GM19035 (cell line): ENCODE measurements at regions not wholly inside any gene's neighbourhood (a gene's known extent, or its start where the extent isn't known, plus 50 kb on each side); places are given as distances from the start of the nearest gene placed in this dataset.
"Not testable (repeated sequence)": the region's sequence is repeated elsewhere in the genome, so short reads cannot be mapped to it uniquely, and the experiment has no call there.

Experiments
- ATAC-seq: cut with Tn5 transposase; IDR thresholded peaks from one replicate; pipeline ENCODE4 v1.9.1; 2021; ENCODE audit not compliant: unreplicated experiment

- no peak for ATAC-seq
These were observed 2223.9 kb upstream of the ACO1 start for GRCh38 chr9:30160570-30160969.

DNA sequence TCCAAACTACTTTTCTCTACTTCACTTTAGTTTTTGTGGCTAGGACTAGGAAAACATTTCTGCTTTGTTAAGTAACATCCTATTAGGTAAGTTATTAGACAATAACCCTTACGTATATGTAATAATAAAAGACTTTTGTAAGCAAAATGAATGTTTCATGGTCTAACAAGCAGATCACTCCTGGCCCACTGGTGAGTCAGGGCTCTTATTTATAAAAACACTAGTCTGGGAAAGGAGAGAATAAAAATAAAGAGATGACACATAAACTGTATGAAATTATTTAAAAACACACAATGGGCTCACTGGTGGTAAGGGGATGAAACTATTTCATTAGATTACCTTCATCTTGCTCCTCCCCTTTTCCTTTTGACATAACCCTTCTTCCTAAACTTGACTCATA is 2212.2 kb upstream of the ACO1 start:
- ATAC-seq = no peak

DNA sequence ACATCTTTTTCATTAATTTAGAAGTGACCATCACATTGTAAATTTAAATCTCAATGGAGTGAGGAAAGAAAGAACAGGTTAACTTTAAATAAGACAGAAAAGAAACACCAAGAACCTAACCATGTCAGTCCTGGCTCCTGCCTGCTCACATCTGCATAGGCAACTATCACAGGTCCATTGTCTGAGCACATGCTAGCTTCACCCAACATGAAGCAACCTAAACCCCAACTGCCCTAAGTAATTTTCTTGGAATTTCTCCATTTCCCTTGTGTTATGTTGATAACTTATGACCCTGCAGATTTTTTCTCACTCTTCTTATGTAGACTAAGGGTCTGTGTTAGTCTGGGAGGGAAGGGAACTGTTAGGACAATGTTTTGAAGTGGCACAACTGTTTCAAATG is 2205.8 kb upstream of the ACO1 start:
- no peak for ATAC-seq

- no peak for ATAC-seq
These were observed 2191.0 kb upstream of the ACO1 start for GRCh38 chr9:30193421-30193820.

GRCh38 chr9:30196941-30197340 is 2187.5 kb upstream of the ACO1 start:
- no peak for ATAC-seq

GRCh38 chr9:30197453-30197852 is 2187.0 kb upstream of the ACO1 start:
- ATAC-seq = no peak

DNA sequence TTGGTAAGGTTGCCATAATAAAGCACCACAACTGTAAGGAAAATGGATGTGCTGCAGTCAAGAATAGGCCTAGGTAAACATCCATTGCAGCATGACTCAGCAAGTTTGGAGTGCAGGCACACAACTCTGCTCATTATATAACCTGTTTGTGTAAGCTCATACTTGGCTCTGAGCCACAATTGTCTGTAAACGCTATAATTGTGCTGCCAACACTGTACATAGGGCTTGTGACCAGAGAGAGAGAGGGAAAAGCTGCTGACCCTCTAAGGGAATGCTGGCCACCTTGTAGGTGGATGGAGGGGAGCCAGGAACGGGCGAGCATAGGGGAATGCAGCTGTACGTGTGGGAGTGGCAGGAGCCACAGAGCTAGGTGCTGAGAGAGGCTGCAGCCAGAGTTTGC is 2186.5 kb upstream of the ACO1 start:
- no peak for ATAC-seq

- ATAC-seq = no peak
These were observed 2185.8 kb upstream of the ACO1 start for GRCh38 chr9:30198463-30199309.

GRCh38 chr9:30201024-30201423 is 2183.4 kb upstream of the ACO1 start:
- no peak for ATAC-seq

GRCh38 chr9:30235068-30235467 is 2149.4 kb upstream of the ACO1 start:
- ATAC-seq = no peak

DNA sequence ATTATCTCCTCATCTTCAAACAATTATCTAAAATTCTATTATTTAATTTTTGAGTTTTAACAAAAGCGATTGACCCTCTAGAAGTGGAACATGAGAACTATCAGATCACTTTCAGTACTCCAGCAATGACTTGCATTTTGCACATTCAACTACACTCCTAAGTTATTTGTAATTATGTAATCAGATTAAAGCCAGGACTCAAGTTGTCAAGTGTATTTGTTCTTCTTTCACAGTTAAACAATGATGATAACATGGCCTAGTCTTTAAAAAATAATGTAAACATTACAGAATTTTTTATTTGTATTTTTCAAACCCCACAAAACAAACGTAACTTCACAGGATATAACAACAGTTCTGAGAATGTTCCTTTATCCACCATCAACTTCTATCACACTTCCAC is 2148.9 kb upstream of the ACO1 start:
- no peak for ATAC-seq

DNA sequence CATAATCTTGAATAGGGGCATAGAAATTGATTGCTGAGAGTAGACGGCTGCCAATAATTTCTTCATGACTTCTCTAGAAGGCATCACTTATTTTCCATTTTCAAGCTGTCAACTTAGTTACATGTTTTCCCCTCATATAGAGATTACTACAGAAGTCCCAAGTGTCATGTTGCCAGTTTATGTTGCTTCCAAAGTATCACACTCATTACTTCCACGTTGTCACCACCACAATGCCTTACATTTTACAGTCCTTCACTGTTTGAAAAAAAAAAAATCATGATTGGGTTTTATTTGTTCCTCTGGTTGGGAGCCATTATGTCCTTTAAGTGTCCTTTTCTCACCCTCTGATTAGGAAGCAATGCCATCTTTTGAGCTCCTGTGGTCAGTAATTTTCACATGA is 2144.6 kb upstream of the ACO1 start:
- no peak for ATAC-seq

- no peak for ATAC-seq
These were observed 2141.0 kb upstream of the ACO1 start for GRCh38 chr9:30243467-30243866.

- ATAC-seq = no peak
These were observed 2139.6 kb upstream of the ACO1 start for GRCh38 chr9:30244877-30245276.

DNA sequence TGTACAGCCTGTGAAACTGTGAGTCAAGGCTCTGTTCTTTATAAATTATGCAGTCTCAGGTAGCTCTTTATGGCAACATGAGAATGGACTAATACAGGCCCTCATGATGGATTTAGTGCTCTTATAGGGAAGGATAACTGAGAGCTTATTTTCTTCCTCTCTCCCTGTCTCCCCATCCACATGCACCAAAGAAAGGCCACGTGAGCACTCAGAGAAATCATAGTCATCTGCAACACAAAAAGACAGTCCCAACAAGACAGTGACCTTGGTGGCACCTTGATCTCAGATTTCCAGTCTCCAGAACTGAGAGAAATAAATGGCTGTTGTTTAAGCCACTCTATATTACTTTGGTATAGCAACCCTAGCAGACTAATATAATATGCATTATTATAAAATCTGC is 2133.6 kb upstream of the ACO1 start:
- ATAC-seq = no peak

GRCh38 chr9:30258094-30258493 is 2126.3 kb upstream of the ACO1 start:
- ATAC-seq = no peak

- no peak for ATAC-seq
These were observed 2104.1 kb upstream of the ACO1 start for GRCh38 chr9:30280229-30280900.

DNA sequence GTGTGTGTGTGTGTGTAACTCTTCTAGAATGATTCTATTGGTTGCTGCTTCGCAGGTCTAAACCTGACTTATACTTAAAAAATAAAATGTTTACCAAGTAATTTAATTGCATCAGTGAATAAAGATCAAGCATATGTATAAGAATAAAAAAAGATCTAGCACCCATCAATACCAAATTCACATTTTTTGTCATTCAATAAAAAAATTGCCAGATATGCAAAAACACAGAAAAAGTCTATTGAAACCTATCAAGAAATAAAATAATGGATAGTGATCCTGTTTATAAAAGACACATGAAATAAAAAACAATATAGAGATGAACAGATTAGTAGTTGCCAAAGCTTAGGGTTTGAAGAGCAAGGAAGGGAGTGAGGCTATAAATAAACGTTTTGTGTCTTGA is 2095.0 kb upstream of the ACO1 start:
- ATAC-seq = no peak

GRCh38 chr9:30292026-30292425 is 2092.4 kb upstream of the ACO1 start:
- ATAC-seq = not testable (repeated sequence)

- ATAC-seq = no peak
These were observed 2091.2 kb upstream of the ACO1 start for GRCh38 chr9:30293231-30293630.

GRCh38 chr9:30299126-30299780 is 2085.2 kb upstream of the ACO1 start:
- ATAC-seq = no peak
